ENCODE measurements at regions not wholly inside any gene's neighbourhood (a gene's known extent, or its start where the extent isn't known, plus 50 kb on each side); places are given as distances from the start of the nearest gene placed in this dataset.

DNA sequence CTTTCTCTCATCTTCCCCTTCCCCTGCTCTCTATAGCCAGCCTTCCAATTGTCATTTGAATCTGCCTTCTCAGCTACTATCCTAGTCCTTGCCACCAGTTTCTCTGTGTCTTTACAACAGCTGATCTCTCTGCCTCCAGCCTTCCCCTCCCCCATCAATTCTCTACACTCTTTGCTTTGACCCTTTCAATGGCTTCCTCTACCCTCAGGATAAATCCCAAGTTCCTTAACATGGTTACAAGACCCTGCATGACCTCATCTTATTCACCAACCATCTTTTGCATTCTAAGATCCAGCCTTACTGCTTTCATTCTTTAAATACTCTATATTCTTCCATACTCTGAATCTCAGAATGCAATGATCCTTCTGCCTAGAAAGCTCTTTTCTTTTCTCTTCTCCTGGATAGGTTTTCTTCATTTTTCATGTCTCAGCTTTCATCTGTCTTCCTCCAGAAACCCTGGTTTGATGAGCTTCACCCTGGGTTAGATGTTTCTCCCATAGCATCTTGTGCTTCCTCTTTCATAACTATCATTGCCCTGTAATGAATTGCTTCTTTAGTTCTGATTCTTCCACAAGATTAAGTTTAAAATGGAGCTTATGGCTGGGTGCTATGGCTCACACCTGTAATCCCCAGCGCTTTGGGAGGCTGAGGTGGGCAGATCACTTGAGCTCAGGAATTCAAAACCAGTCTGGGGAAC lies 58.6 kb upstream of the ZSWIM6 start:
- H3K27me3 ChIP-seq (ENCODE audit: control insufficient read depth, insufficient read depth, low read length), result no peaks in the 10 kb centered on the region
- ChIA-PET POLR2A (interaction anchor here (3.1 kb wide), 1 partner anchor 58 kb away, joined by 19 read pairs; the partner anchor contains the start of gene ZSWIM6), CTCF (interaction anchor here (0.9 kb wide), 1 partner anchor 385 kb away, joined by 3 read pairs; no protein-coding TSS in a partner anchor)
- no peak for DNase-seq (ENCODE audit: low read depth, low spot score)
- no peak overlapping the region for H3K4me3 ChIP-seq (ENCODE audit: low read depth, low read length)
- TF ChIP-seq, protein P1, sequence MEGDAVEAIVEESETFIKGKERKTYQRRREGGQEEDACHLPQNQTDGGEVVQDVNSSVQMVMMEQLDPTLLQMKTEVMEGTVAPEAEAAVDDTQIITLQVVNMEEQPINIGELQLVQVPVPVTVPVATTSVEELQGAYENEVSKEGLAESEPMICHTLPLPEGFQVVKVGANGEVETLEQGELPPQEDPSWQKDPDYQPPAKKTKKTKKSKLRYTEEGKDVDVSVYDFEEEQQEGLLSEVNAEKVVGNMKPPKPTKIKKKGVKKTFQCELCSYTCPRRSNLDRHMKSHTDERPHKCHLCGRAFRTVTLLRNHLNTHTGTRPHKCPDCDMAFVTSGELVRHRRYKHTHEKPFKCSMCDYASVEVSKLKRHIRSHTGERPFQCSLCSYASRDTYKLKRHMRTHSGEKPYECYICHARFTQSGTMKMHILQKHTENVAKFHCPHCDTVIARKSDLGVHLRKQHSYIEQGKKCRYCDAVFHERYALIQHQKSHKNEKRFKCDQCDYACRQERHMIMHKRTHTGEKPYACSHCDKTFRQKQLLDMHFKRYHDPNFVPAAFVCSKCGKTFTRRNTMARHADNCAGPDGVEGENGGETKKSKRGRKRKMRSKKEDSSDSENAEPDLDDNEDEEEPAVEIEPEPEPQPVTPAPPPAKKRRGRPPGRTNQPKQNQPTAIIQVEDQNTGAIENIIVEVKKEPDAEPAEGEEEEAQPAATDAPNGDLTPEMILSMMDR (IDR thresholded peaks at IDR 0.05; ENCODE audit: low read depth, low read length), result no peak
- H3K27ac ChIP-seq (ENCODE audit: low read depth, low read length), result no peak overlapping the region
- no peaks in the 10 kb centered on the region for H3K9me3 ChIP-seq (ENCODE audit: control insufficient read depth, insufficient read depth, low read length)

DNA sequence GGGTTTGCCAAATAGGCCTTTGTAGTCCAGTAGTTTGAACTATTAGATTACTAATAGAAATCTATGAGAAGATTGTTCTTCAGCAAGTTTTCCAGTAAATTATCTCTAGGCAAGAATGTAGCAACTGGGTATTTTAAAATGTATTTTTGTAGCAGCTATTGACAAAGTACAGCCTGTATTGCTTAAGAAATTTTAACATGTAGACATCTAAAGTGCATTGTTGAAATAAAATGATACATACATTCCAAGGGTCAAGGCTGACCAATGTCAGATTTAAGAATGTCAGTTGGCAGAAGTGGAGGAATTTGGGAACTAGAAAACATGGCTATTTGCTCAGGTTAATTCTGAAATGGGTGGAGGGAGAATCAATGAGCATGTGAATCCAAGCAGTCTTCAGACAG lies 57.5 kb upstream of the ZSWIM6 start:
- TF ChIP-seq, protein P1 (IDR thresholded peaks at IDR 0.05; ENCODE audit: low read depth, low read length), result no peak
- Histone ChIP-seq H3K9me3 (ENCODE audit: control insufficient read depth, insufficient read depth, low read length) (no peaks in the 10 kb centered on the region), H3K27me3 (ENCODE audit: control insufficient read depth, insufficient read depth, low read length) (no peaks in the 10 kb centered on the region), H3K4me3 (ENCODE audit: low read depth, low read length) (no peak overlapping the region), H3K27ac (ENCODE audit: low read depth, low read length) (peak overlapping the region; percentile 59)
- ChIA-PET POLR2A (interaction anchor here (1.3 to 3.1 kb wide), 3 partner anchors 16 to 57 kb away, joined by 3 to 19 read pairs (median 3); partner anchors contain the start of gene ZSWIM6), CTCF (interaction anchor here (0.7 to 1.5 kb wide), 3 partner anchors 16 to 364 kb away, joined by 3 to 5 read pairs (median 5); no protein-coding TSS in a partner anchor)
- no peak for DNase-seq (ENCODE audit: low read depth, low spot score)

DNA sequence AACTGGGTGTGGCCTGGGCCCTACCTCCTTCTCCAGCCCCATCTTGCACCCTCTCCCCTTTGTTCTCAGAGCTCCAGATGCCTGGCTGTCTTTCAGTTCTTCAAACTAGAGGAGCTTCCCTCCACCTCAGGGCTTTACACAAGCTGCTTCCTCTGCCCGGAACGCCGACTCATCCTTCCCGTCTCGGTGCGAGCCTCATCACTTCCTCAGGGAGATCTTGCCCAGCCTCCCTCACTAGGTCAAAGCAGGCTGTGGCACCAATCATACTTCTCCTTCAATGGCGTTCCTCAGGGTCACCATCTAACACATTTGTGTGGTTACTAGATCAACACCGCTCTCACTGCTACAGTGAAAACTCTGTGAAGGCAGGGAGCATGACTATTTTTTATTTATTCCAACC lies 56.2 kb upstream of the ZSWIM6 start:
- H3K9me3 ChIP-seq (ENCODE audit: control insufficient read depth, insufficient read depth, low read length), result no peaks in the 10 kb centered on the region
- peak overlapping the region; percentile 59 for H3K27ac ChIP-seq (ENCODE audit: low read depth, low read length)
- no peak overlapping the region for H3K4me3 ChIP-seq (ENCODE audit: low read depth, low read length)
- CTCF ChIA-PET, result interaction anchor here (0.6 to 1.5 kb wide), 2 partner anchors 26 to 187 kb away, joined by 3 to 5 read pairs; no protein-coding TSS in a partner anchor
- H3K27me3 ChIP-seq (ENCODE audit: control insufficient read depth, insufficient read depth, low read length), result no peaks in the 10 kb centered on the region
- peak; percentile 36 for DNase-seq (ENCODE audit: low read depth, low spot score)
- TF ChIP-seq, protein P1 (IDR thresholded peaks at IDR 0.05; ENCODE audit: low read depth, low read length), result no peak
- POLR2A ChIA-PET, result interaction anchor here (0.6 to 3.1 kb wide), 3 partner anchors 15 to 56 kb away, joined by 3 to 19 read pairs (median 3); partner anchors contain the start of gene ZSWIM6

DNA sequence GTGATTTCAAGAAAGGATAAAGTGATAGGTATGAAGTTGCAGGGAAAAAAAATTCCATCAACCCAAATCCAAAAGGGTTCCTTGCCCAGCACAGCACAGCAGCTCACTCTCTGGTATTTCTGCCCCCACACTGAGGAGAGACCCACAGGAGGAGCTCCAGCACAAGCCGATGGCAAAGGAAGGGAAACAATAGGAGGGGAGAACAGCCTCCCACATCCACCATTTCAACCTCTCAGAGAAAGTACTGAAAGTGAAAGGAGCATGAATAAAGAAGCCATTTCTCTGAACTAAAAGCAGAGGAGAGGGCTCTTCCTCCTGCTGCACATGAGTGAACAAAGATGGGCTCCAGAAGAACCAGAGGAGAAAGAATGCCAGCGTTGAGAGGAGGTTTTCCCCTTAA lies 54.9 kb upstream of the ZSWIM6 start:
- TF ChIP-seq, protein P1 (IDR thresholded peaks at IDR 0.05; ENCODE audit: low read depth, low read length), result peak; percentile 48
- DNase-seq (ENCODE audit: low read depth, low spot score), result peak; percentile 13
- H3K4me3 ChIP-seq (ENCODE audit: low read depth, low read length), result no peak overlapping the region
- POLR2A ChIA-PET, result interaction anchor here (1.1 kb wide), 2 partner anchors 54 to 77 kb away, joined by 3 to 5 read pairs; partner anchors contain the start of gene ZSWIM6
- CTCF ChIA-PET, result interaction anchor here (0.8 to 1.1 kb wide), 4 partner anchors 11 to 52 kb away, joined by 3 to 6 read pairs (median 4); no protein-coding TSS in a partner anchor
- no peaks in the 10 kb centered on the region for H3K27me3 ChIP-seq (ENCODE audit: control insufficient read depth, insufficient read depth, low read length)
- peak overlapping the region; percentile 70 for H3K27ac ChIP-seq (ENCODE audit: low read depth, low read length)
- H3K9me3 ChIP-seq (ENCODE audit: control insufficient read depth, insufficient read depth, low read length), result no peaks in the 10 kb centered on the region

DNA sequence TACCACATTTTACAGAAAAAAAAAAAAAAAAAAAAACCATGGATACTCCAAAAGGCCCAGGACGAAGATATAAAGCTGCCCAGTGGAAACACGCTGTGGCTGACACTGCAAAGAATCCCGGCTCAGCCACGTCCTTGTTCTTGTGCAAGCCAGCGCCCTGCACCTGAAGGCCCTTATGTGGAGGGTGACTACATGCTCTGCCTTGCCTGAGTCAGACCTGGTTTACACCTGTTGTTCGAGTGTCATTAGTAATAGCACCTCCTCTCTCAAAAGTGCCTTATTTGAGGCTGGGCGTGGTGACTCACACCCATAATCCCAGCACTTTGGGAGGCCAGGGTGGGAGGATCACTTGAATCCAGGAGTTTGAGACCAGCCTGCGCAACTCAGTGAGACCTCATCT lies 54.3 kb upstream of the ZSWIM6 start:
- H3K27me3 ChIP-seq (ENCODE audit: control insufficient read depth, insufficient read depth, low read length), result no peaks in the 10 kb centered on the region
- no peak for DNase-seq (ENCODE audit: low read depth, low spot score)
- no peak overlapping the region for H3K4me3 ChIP-seq (ENCODE audit: low read depth, low read length)
- POLR2A ChIA-PET, result interaction anchor here (1.1 kb wide), 1 partner anchor 76 kb away, joined by 3 read pairs; no protein-coding TSS in a partner anchor
- H3K27ac ChIP-seq (ENCODE audit: low read depth, low read length), result no peak overlapping the region
- TF ChIP-seq, protein P1 (IDR thresholded peaks at IDR 0.05; ENCODE audit: low read depth, low read length), result no peak
- no peaks in the 10 kb centered on the region for H3K9me3 ChIP-seq (ENCODE audit: control insufficient read depth, insufficient read depth, low read length)
- CTCF ChIA-PET, result interaction anchor here (1.0 to 1.1 kb wide), 3 partner anchors 10 to 52 kb away, joined by 3 to 6 read pairs (median 4); no protein-coding TSS in a partner anchor

Data from AG04450 (cell line).